ENCODE measurements at regions not wholly inside any gene's neighbourhood (a gene's known extent, or its start where the extent isn't known, plus 50 kb on each side); places are given as distances from the start of the nearest gene placed in this dataset.
"Not testable (repeated sequence)": the region's sequence is repeated elsewhere in the genome, so short reads cannot be mapped to it uniquely, and the experiment has no call there.

GRCh38 chr12:131288765-131289695, 335.3 kb downstream of the ADGRD1 start:
- not testable (repeated sequence) for DNase-seq (ENCODE audit: extremely low read depth in 1 of 4, low spot score in 3 of 4)

GRCh38 chr12:131289807-131290206, 336.1 kb downstream of the ADGRD1 start:
- H3K9ac ChIP-seq (ENCODE audit: insufficient read depth in 1 of 2, low read depth in 2 of 2, low read length in 2 of 2); ATAC-seq; H3K4me3 ChIP-seq; DNase-seq (ENCODE audit: extremely low read depth in 1 of 4, low spot score in 3 of 4); H3K4me1 ChIP-seq (replicated peaks in 1 of 2; ENCODE audit: control insufficient read depth in 2 of 2, insufficient read depth in 2 of 2, low read length in 2 of 2); FAIRE-seq; CTCF ChIA-PET (ENCODE audit: low intra/inter-chr PET ratio); H3K79me2 ChIP-seq (ENCODE audit: control insufficient read depth, insufficient read depth, low read length); in situ Hi-C loops (cut with MboI); intact Hi-C loops (cut with micrococcal nuclease); H3K4me2 ChIP-seq (ENCODE audit: insufficient read depth, low read length); H3K9me1 ChIP-seq (ENCODE audit: control insufficient read depth, insufficient read depth, low read length); H2AFZ ChIP-seq (ENCODE audit: low read depth, low read length); H3K27ac ChIP-seq (ENCODE audit: extremely low read depth, low read depth, low read length); BruUV-seq (replicated peaks); H3K36me3 ChIP-seq (ENCODE audit: control insufficient read depth, insufficient read depth, low read length); POLR2A ChIA-PET; H3K9me3 ChIP-seq (replicated peaks; ENCODE audit: control insufficient read depth, insufficient read depth, low read depth, low read length); H4K20me1 ChIP-seq (replicated peaks; ENCODE audit: control insufficient read depth, insufficient read depth, low read length): not testable (repeated sequence)
- 40% methylated on average over 1 of the region's 8 CpGs for WGBS (ENCODE audit: insufficient coverage, low coverage, missing lambda C conversion rate)
- peaks cover 3 to 25% of the 10 kb centered on the region in 2 experiments; a peak in 3 of 5 replicates for H3K27me3 ChIP-seq (ENCODE audit: control insufficient read depth in 2 of 2, insufficient read depth in 2 of 2, low read length in 2 of 2)

More at GRCh38 chr12:131288765-131289695, 335.3 kb downstream of the ADGRD1 start:
- in situ Hi-C loops (cut with MboI); POLR2A ChIA-PET; H3K4me2 ChIP-seq (ENCODE audit: insufficient read depth, low read length); FAIRE-seq; H2AFZ ChIP-seq (ENCODE audit: low read depth, low read length); H4K20me1 ChIP-seq (replicated peaks; ENCODE audit: control insufficient read depth, insufficient read depth, low read length); H3K4me3 ChIP-seq; BruUV-seq (replicated peaks); H3K27ac ChIP-seq (ENCODE audit: extremely low read depth, low read depth, low read length); H3K9me1 ChIP-seq (ENCODE audit: control insufficient read depth, insufficient read depth, low read length); intact Hi-C loops (cut with micrococcal nuclease); H3K79me2 ChIP-seq (ENCODE audit: control insufficient read depth, insufficient read depth, low read length); H3K36me3 ChIP-seq (ENCODE audit: control insufficient read depth, insufficient read depth, low read length); CTCF ChIA-PET (ENCODE audit: low intra/inter-chr PET ratio); H3K9me3 ChIP-seq (replicated peaks; ENCODE audit: control insufficient read depth, insufficient read depth, low read depth, low read length); H3K9ac ChIP-seq (ENCODE audit: insufficient read depth in 1 of 2, low read depth in 2 of 2, low read length in 2 of 2); ATAC-seq: not testable (repeated sequence)
- H3K4me1 ChIP-seq (replicated peaks in 1 of 2; ENCODE audit: control insufficient read depth in 2 of 2, insufficient read depth in 2 of 2, low read length in 2 of 2), result peaks cover 0 to 13% of the 10 kb centered on the region in 2 experiments; a peak in 2 of 5 replicates
- peak; percentile 74 for TF ChIP-seq ZNF263 (CRISPR knock-in tag; IDR thresholded peaks at IDR 0.05; ENCODE audit: borderline replicate concordance)
- peaks cover 3 to 18% of the 10 kb centered on the region in 2 experiments; a peak in 3 of 5 replicates for H3K27me3 ChIP-seq (ENCODE audit: control insufficient read depth in 2 of 2, insufficient read depth in 2 of 2, low read length in 2 of 2)
- 9% methylated on average over 18 of the region's 19 CpGs for WGBS (ENCODE audit: insufficient coverage, low coverage, missing lambda C conversion rate)
